ENCODE measurements at regions not wholly inside any gene's neighbourhood (a gene's known extent, or its start where the extent isn't known, plus 50 kb on each side); places are given as distances from the start of the nearest gene placed in this dataset.
A peak's percentile ranks its signal among the peaks of the same experiment; 100 is the strongest.

DNA sequence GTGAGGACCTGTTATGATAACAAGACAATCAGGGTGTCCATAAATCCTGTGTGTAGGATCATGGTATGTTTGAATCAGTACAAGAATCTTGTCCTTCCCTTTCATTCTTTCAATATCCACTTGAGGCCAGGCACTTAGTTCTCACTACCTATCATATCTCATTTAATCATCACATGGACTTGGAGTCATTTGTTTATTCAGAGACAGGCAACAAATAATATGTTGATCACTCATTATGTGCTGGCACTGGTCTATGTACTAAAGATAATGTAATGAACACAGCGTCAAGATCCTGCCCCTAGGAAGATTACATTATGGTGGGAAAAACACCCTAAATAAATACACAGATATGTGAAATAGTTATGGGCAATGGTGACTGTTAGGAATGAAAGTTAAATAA is 342.6 kb downstream of the LPIN1 start:
- Histone ChIP-seq H3K9me3 (replicated peaks) (no peaks in the 10 kb centered on the region), H3K4me3 (no peak overlapping the region), H3K27ac (no peak overlapping the region), H3K4me1 (0 out of 2 replicates have a peak, but pooled peaks cover 5% of the 10 kb centered on the region), H3K27me3 (no peaks in the 10 kb centered on the region), H3K36me3 (no peaks in the 10 kb centered on the region)
- DNase-seq = no peak

DNA sequence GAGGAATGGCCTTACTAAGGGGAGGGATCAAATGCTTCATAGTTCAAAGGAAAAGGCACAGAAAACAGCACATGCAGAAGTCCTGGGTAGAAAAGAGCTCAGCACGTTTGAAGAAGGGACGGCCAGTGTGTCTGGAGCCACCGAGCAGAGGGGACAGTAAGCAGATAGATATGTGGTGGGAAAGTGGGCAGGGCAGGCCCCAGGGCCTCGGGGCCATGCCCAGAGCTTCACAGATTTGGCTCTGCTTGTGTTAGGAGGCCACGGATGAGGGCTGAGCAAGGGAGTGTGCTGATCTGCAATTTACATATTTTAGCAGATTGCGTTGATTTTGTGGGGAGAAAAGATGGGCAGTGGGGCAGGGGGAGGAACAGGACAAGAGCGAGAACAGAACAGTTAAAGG is 343.1 kb downstream of the LPIN1 start:
- no peaks in the 10 kb centered on the region for H3K36me3 ChIP-seq
- DNase-seq = no peak
- H3K27ac ChIP-seq = no peak overlapping the region
- no peak overlapping the region for H3K4me3 ChIP-seq
- 0 out of 2 replicates have a peak, but pooled peaks cover 5% of the 10 kb centered on the region for H3K4me1 ChIP-seq
- H3K27me3 ChIP-seq = no peaks in the 10 kb centered on the region; the same call in 1 of the 2 replicates
- H3K9me3 ChIP-seq (replicated peaks) = no peaks in the 10 kb centered on the region

DNA sequence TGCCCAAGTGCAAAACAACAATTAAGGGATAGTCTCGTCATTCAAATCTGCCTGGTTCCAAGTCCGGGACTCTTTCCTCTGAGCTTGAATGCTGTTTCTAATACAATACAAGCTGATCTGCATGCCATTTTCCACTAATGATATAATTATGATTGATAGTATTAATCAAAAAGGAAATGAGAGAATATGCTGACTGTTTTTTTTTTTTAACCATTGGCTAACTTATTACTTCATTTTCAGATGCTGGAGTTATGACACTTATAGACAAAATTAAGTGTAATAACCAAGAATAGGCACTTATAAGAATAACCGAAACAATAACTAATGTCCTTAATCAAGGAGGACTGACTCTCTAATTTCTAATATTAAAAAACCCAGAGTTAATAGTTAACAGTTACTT is 343.6 kb downstream of the LPIN1 start:
- no peak overlapping the region for H3K27ac ChIP-seq
- H3K27me3 ChIP-seq = peaks cover 2% of the 10 kb centered on the region; the same call in 1 of the 2 replicates
- no peak for DNase-seq
- no peaks in the 10 kb centered on the region for H3K36me3 ChIP-seq
- H3K4me1 ChIP-seq = 0 out of 2 replicates have a peak, but pooled peaks cover 5% of the 10 kb centered on the region
- no peak overlapping the region for H3K4me3 ChIP-seq
- H3K9me3 ChIP-seq (replicated peaks) = no peaks in the 10 kb centered on the region

DNA sequence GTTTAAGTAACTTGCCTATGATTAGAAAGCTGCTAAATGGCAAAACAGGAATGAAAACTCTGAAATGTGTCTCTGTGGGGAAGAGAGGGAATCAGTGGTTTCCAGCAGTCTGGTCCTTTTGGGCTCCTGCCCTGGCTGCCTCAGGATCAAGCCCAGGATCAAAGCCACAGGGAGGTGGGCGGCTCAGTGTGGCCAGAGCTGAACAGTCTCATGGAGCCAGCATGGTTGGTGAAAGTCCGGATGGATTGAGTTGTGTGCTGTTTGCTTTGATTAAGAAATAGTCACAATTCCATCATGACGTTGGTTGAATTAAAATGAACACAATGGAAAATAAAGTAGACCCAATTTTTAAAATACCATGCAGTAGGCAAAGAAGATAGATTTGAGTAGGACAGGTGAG is 344.2 kb downstream of the LPIN1 start:
- DNase-seq = no peak

DNA sequence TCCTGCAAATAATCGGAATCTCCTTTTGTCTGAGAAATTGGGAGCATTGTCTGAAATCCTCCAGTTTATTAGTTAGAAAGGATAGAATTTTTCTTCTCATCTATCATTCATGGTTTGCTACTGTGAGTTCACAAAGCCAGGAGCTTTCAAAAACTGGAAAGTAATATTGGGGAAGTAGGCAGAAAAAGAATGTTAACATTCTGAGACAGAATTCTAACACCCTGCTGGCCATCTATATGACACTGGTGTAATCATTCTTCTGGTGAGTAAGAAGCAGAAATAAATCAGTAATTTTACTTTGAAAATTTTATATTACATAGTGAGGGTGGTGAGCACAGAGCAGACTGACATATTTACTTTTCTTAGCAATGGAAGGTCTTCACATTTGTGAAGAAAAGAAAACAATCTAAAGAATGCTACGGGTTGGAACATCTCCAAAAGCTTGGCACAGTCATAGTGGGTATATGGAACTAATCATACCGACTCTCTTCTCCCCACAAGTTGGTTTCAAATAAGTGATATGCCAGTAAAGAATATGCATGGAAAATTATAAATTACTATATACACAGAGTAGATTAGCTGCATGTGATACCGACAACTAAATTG is 344.9 kb downstream of the LPIN1 start:
- 0 out of 2 replicates have a peak, but pooled peaks cover 5% of the 10 kb centered on the region for H3K4me1 ChIP-seq
- no peak overlapping the region for H3K27ac ChIP-seq
- no peak for DNase-seq

More for the DNA sequence above, 344.2 kb downstream of the LPIN1 start:
- H3K4me1 ChIP-seq = 0 out of 2 replicates have a peak, but pooled peaks cover 5% of the 10 kb centered on the region
- no peak overlapping the region for H3K27ac ChIP-seq
- H3K9me3 ChIP-seq (replicated peaks) = no peaks in the 10 kb centered on the region
- no peak overlapping the region for H3K4me3 ChIP-seq
- no peaks in the 10 kb centered on the region for H3K36me3 ChIP-seq
- H3K27me3 ChIP-seq = peaks cover 2% of the 10 kb centered on the region; the same call in 1 of the 2 replicates

DNA sequence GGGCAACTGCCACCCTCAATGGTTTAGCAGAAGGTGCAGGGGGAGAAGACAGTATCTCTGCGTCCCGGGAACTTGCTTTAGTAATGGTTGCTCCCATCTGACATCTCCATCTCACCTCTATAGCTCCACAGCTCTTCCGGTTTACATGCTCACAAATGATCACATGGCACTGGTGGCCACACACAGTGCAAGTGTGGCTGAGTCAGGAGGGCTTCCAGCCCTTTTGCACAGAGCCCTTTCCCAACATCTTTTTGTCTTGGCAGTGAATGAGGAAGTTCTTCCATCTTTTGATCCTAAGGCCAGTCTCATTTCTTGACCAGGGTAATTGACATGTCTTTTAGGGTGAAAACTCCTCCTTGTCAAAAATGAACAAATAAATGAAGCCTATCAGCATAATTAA is 347.7 kb downstream of the LPIN1 start:
- Histone ChIP-seq H3K9me3 (replicated peaks) (no peaks in the 10 kb centered on the region), H3K36me3 (no peaks in the 10 kb centered on the region), H3K4me3 (no peak overlapping the region), H3K27ac (no peak overlapping the region), H3K4me1 (0 out of 2 replicates have a peak, but pooled peaks cover 5% of the 10 kb centered on the region), H3K27me3 (peaks cover 2% of the 10 kb centered on the region; the same call in 1 of the 2 replicates)
- DNase-seq = no peak

More for the DNA sequence above, 344.9 kb downstream of the LPIN1 start:
- Histone ChIP-seq H3K4me3 (no peak overlapping the region), H3K9me3 (replicated peaks) (no peaks in the 10 kb centered on the region), H3K27me3 (peaks cover 2% of the 10 kb centered on the region; the same call in 1 of the 2 replicates), H3K36me3 (no peaks in the 10 kb centered on the region)

DNA sequence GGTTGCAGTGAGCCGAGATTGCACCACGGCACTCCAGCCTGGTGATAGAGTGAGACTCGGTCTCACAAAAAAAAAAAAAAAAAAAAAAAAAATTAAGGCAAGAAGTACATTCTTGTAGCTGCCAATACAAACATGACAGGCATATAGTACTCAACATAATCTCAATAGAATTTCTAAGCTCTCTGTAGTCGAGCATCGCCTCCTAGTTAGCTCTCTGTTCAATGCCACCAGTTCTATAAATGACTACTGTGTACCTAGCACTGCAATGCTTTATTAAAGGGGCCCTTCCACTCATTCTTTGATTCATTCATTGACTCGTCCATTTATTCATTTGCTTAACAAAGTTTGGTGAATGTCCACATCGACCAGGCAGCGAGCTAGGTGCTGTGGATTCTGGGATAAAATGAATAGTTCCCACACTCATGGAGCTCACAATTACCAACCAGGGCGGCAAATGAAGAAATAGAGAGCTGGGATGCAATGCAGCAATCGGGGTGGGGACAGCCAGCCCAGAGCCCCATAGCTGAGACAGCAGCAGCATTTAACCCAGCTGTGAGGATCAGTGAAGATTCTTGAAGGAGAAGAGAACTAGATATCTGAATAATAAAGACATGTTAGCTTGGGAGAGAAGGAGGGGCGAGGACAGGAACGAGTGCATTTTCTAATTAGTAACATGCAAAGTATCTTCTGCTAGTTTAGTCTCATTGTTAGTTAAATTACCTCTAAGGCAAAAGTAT is 349.8 kb downstream of the LPIN1 start:
- peaks cover 2% of the 10 kb centered on the region; the same call in 1 of the 2 replicates for H3K27me3 ChIP-seq
- DNase-seq = no peak
- H3K36me3 ChIP-seq = no peaks in the 10 kb centered on the region
- no peak overlapping the region for H3K27ac ChIP-seq
- H3K4me1 ChIP-seq = 0 out of 2 replicates have a peak, but pooled peaks cover 5% of the 10 kb centered on the region
- H3K9me3 ChIP-seq (replicated peaks) = no peaks in the 10 kb centered on the region
- no peak overlapping the region for H3K4me3 ChIP-seq

DNA sequence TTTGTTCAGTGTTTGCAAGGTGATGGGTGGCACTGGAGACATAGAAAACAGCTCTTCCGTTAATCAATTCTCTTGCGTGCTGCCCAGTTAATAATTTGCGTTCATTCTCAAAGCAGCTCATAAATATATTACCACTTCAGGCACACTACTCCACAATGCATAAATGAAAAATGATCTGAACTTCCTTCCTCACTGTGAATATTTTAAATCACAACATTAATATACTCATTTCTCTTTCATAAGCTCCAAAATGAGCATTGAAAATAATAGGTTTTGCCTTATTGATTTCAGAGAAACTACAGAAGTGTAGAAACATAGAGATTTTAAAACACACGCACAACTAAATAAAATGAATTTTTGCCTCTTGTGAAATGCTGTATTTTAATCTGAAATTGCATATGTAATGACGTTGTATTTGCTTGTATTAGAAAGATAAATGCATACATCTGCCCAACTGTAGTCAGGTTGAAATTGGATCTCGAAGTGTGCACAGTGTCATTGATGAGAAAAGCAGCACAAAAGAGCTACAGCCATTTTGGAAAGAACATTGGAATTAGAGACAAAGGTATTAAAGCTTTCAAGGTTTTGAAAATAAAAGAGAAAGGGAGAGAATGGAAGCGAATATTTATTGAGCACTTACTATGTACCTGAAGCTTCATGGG is 350.5 kb downstream of the LPIN1 start:
- H3K9me3 ChIP-seq (replicated peaks) = no peaks in the 10 kb centered on the region
- DNase-seq = no peak
- no peaks in the 10 kb centered on the region for H3K36me3 ChIP-seq
- no peaks in the 10 kb centered on the region for H3K4me1 ChIP-seq
- no peak overlapping the region for H3K4me3 ChIP-seq
- H3K27me3 ChIP-seq = peaks cover 2% of the 10 kb centered on the region; the same call in 1 of the 2 replicates
- H3K27ac ChIP-seq = no peak overlapping the region

DNA sequence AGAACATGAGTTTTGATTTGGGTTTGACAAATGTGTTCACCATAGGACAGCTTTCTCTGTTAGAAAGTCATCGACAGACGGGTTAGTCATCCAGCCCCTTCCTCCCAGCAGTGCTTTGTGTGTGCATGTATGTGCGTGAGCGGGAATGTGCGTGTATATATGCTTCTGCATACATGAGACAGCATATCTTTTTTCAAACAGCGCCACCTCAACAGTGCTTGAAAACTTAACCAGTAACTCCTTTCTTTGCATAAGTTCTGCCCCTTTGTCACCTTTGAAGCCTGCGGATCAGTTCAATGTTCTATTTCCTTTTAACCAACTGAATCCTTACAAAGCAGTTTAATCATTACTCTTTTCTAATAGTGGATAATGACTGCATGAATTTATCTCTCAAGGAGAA is 351.4 kb downstream of the LPIN1 start:
- DNase-seq = no peak
- Histone ChIP-seq H3K9me3 (replicated peaks) (no peaks in the 10 kb centered on the region), H3K27ac (no peak overlapping the region), H3K4me3 (no peak overlapping the region), H3K36me3 (no peaks in the 10 kb centered on the region), H3K4me1 (no peaks in the 10 kb centered on the region), H3K27me3 (peaks cover 2% of the 10 kb centered on the region; the same call in 1 of the 2 replicates)

DNA sequence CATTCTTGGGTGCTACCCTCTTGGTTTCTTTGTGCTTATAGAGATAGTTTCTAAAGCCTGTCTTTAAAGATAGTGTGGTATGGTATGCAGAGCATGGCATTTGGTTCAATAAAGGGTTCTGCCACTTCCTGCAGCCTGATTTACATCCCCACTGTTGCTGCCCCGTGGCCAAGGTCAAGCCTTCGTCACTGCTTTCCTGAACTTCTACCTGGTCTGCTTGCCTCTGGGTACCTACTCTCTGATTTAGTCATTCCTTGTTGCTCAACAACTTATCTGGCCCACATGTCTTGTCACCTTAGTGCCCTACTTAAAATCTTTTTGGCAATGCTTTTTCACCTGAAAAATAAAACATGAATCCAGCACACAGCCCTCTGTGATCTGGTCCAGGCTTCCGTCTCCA is 352.9 kb downstream of the LPIN1 start:
- Histone ChIP-seq H3K36me3 (no peaks in the 10 kb centered on the region), H3K4me1 (no peaks in the 10 kb centered on the region), H3K4me3 (no peak overlapping the region), H3K27ac (no peak overlapping the region), H3K27me3 (peaks cover 2% of the 10 kb centered on the region; the same call in 1 of the 2 replicates), H3K9me3 (replicated peaks) (no peaks in the 10 kb centered on the region)
- DNase-seq = no peak

DNA sequence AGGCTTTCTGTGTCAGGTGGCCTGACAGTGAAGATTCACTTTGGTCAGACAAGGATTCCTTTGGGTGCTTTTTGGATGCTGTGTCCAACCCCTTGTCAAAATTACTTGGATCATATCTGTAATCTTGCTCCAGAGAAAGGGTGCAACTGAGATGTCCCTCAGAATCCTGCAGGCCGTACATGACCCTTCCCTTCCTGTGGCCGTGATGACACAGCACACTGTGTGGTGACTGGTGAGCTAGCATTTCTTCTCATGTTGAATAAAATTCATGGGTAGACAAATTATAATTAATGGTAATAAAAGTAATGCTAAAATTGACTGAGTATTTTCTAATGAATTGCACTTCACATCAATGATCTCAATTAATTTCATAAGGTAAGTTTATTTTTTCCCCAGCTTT is 356.2 kb downstream of the LPIN1 start:
- H3K27me3 ChIP-seq = no peaks in the 10 kb centered on the region
- no peaks in the 10 kb centered on the region for H3K36me3 ChIP-seq
- DNase-seq = no peak
- H3K27ac ChIP-seq = no peak overlapping the region
- no peak overlapping the region for H3K4me3 ChIP-seq
- H3K9me3 ChIP-seq (replicated peaks) = no peaks in the 10 kb centered on the region
- peaks cover 19% of the 10 kb centered on the region for H3K4me1 ChIP-seq

DNA sequence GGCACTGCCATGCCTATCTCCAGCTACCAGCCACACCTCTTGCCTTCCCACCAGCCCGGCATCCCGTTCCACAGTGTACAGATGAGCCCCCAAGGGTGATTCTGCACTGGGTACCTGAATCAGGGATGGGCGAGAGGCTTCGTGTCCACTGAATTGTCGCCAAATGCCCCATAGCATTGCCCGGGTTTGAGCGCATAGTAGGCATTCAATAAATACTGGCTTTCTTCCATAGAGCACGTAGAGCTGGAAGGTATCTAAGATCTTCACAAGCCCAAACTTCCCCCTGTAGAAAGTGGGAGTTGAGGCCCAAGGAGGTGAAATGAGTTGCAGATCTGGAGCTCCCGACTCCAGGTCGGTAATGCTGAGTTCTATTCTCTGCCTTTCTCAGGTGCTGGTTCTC is 358.7 kb downstream of the LPIN1 start:
- Histone ChIP-seq H3K4me3 (no peak overlapping the region), H3K4me1 (peaks cover 19% of the 10 kb centered on the region), H3K27me3 (no peaks in the 10 kb centered on the region), H3K27ac (no peak overlapping the region), H3K36me3 (no peaks in the 10 kb centered on the region), H3K9me3 (replicated peaks) (no peaks in the 10 kb centered on the region)
- DNase-seq = no peak

DNA sequence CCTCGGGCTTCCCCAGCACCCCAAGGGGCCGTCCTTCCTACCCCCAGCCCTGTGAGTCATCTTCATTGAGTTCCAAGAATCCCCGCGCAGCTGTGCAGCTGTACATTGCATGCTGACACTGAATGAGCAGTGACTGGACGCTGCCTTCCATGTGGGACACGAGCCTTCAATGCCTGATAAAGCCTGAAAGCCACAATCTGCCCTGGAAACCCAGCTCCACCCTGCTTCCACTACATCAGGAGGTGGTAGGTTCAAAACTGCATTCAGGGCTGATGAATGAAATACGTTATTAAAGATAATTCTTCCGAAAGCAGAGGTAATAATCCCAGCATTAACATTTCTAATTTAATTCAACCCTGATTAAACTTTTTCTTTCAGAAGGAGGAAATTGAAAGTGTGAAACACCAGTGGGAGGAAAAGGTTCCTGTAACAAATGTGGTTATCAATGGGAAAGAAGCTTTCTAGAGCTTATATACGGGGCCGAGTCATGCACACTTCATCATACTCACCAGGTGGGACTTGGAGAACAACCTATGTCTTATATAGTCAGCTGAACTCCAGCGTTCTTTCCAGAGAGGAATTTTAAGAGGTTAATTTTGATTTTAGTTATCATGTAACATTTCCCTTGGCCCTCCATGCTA is 360.1 kb downstream of the LPIN1 start:
- Histone ChIP-seq H3K27ac (peak overlapping the region; percentile 32), H3K36me3 (no peaks in the 10 kb centered on the region)
- peak; percentile 94 for DNase-seq

DNA sequence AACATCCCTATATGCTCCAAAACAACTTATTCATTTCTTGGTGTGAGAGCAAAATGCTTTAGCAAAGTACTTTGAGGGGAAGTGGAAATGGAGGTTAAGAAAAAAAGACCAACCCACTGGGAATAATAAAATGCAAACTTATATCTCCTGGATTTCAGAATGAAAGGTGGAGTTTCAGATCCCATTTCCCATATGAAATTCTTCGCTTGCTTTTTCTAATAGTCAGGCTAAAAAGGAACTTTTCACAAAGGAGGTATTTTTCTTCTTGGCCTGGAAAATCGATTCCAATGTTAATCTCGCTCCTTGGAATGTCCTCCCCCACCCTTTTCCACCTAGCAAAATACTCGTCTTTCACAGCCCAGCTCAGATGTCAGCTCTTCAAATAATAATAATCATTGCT is 360.9 kb downstream of the LPIN1 start:
- DNase-seq = no peak
- Histone ChIP-seq H3K36me3 (no peaks in the 10 kb centered on the region), H3K4me1 (peaks cover 19% of the 10 kb centered on the region), H3K9me3 (replicated peaks) (no peaks in the 10 kb centered on the region), H3K27ac (no peak overlapping the region), H3K27me3 (no peaks in the 10 kb centered on the region), H3K4me3 (no peak overlapping the region)

More for the DNA sequence above, 360.1 kb downstream of the LPIN1 start:
- Histone ChIP-seq H3K4me3 (no peak overlapping the region), H3K27me3 (no peaks in the 10 kb centered on the region), H3K4me1 (peaks cover 19% of the 10 kb centered on the region), H3K9me3 (replicated peaks) (no peaks in the 10 kb centered on the region)

All from SJCRH30 (cell line).